RKO (cell line): ENCODE measurements at regions not wholly inside any gene's neighbourhood (a gene's known extent, or its start where the extent isn't known, plus 50 kb on each side); places are given as distances from the start of the nearest gene placed in this dataset.
A peak's percentile ranks its signal among the peaks of the same experiment; 100 is the strongest.

Experiments
- DNase-seq: peaks from one replicate; pipeline ENCODE4 v3.0.0-alpha.2; 2016; ENCODE audit warnings: low spot score

GRCh38 chr20:50301165-50301564, 110.5 kb downstream of the CEBPB start:
- no peak for DNase-seq

GRCh38 chr20:50301712-50302111, 111.1 kb downstream of the CEBPB start:
- no peak for DNase-seq

GRCh38 chr20:50302341-50303057, 111.9 kb downstream of the CEBPB start:
- no peak for DNase-seq

- DNase-seq: no peak
Measured at GRCh38 chr20:50303573-50304500, 113.2 kb downstream of the CEBPB start.

GRCh38 chr20:50304501-50304856, 113.8 kb downstream of the CEBPB start:
- DNase-seq: no peak

- DNase-seq: no peak
Measured at GRCh38 chr20:50304923-50305635, 114.4 kb downstream of the CEBPB start.

GRCh38 chr20:50305636-50306477, 115.2 kb downstream of the CEBPB start:
- no peak for DNase-seq

GRCh38 chr20:50306478-50307423, 116.1 kb downstream of the CEBPB start:
- DNase-seq: no peak

GRCh38 chr20:50308166-50308512, 117.5 kb downstream of the CEBPB start:
- DNase-seq: peak; percentile 17

- peak; percentile 85 for DNase-seq
Measured at GRCh38 chr20:50308513-50309279, 118.1 kb downstream of the CEBPB start.

GRCh38 chr20:50309280-50309763, 118.7 kb downstream of the CEBPB start:
- no peak for DNase-seq

GRCh38 chr20:50309764-50310672, 119.4 kb downstream of the CEBPB start:
- no peak for DNase-seq

GRCh38 chr20:50310673-50311051, 120.0 kb downstream of the CEBPB start:
- no peak for DNase-seq

- no peak for DNase-seq
Measured at GRCh38 chr20:50311308-50312001, 120.8 kb downstream of the CEBPB start.

- no peak for DNase-seq
Measured at GRCh38 chr20:50312002-50312681, 121.5 kb downstream of the CEBPB start.

- no peak for DNase-seq
Measured at GRCh38 chr20:50312682-50313521, 122.3 kb downstream of the CEBPB start.

- no peak for DNase-seq
Measured at GRCh38 chr20:50313522-50313820, 122.8 kb downstream of the CEBPB start.
